ENCODE measurements at regions not wholly inside any gene's neighbourhood (a gene's known extent, or its start where the extent isn't known, plus 50 kb on each side); places are given as distances from the start of the nearest gene placed in this dataset.

GRCh38 chr1:239636347-239636746 is 250.0 kb downstream of the CHRM3 start:
- no peak for TF ChIP-seq CTCF (IDR thresholded peaks at IDR 0.05; ENCODE audit: low read depth, low read length)
- no peak for TF ChIP-seq POLR2A (IDR thresholded peaks at IDR 0.05; ENCODE audit: extremely low read depth, insufficient read length)
- no peak for TF ChIP-seq MAX (IDR thresholded peaks at IDR 0.05; ENCODE audit: low read depth, low read length)
- TF ChIP-seq MYC (IDR thresholded peaks at IDR 0.05; ENCODE audit: low read depth, low read length) = no peak
